ENCODE measurements at regions not wholly inside any gene's neighbourhood (a gene's known extent, or its start where the extent isn't known, plus 50 kb on each side); places are given as distances from the start of the nearest gene placed in this dataset.

DNA sequence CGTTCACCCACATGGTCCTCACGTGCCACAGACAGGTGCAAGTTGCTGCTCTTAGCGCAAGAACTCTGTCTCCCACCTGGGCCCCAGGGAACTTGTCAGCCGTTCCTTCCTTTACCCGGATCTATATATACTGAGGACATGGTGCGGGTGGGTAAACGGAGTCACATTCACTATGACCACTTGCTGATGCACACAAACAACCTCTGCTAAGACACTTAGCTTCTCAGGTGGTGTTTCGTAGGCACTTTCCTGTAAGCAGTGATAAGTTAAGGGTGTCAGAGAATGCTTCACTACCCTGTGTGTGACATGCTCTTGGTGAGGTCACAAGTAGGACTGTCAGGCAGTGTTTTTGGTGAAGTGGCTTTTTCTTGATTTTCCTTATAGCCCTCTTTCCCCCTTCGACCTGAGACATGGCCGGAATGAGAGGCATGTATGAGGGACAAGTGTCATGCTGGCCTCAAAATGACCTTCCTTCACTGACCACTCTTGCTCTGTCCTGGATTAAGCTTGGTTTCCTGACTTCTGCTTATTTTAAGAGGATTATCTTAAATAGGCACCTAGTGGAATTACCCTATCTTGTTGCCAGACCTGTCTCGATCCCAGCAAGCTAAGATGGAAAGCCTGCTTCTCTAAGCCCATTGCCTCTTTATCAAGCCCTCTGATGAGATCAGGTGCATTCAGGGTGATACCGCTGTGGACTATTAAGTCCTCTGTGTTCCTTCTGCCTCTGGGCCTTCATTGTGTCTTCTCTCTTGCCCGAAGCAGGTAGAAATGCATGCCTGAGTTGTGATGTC is 97.1 kb upstream of the CELF4 start:
- DNase-seq = no peak

DNA sequence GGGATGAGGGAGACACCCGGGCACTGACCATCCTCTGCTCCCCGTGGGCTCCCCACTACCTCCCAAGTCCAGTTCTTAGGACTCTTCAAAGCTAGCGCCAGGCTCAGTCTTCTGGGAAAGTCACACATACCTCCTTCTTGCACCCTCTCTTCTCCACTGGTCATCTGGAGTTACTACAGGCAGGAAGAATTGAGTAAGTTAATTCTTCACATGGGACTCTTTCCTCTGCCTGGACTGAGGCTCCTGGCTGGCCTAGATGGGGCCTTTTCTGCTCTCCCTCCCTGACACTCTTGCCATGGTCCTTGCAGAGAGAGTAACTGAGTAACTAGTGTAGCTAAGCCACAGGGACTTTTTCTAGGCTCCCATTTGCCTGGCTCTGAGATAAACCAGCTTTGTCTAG is 96.5 kb upstream of the CELF4 start:
- no peak for DNase-seq

DNA sequence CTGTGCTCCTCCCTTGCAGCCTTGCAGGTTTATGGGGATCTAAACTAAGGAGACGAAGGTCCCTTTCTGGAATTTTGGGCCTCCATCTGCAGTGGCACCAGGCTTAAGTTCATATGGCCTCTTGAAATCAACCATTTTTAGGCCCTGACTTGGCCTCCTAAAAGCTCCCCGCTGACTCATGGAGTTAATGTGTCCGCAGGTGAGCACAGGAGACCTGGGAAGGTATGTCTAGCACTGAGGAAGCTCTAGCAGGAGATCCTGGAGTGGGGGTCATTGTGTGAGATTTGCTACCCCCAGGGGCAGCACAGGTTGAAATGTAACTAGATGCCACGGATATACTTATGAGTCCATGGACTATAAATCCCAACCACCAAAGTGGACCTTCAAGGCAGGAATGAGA is 95.9 kb upstream of the CELF4 start:
- DNase-seq = no peak

DNA sequence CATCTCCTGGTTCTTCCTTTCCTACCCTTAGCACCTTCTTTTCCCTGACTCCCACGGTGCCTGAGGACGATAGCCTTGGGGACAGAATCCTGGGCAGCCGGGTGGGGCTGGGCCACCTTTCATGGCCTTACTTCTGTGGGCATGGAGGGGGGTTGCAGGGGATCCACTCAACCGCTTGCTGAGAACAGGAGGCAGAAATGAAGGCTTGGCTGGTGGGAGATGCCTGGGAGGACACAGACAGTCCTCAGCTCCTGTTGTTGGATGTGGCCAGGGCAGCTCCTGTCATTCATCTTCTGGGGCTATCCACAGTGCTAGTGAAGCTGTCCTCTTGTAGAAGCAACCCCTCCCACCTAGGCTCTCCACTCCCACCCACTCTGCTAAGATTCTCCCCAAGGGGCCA is 95.5 kb upstream of the CELF4 start:
- no peak for DNase-seq

DNA sequence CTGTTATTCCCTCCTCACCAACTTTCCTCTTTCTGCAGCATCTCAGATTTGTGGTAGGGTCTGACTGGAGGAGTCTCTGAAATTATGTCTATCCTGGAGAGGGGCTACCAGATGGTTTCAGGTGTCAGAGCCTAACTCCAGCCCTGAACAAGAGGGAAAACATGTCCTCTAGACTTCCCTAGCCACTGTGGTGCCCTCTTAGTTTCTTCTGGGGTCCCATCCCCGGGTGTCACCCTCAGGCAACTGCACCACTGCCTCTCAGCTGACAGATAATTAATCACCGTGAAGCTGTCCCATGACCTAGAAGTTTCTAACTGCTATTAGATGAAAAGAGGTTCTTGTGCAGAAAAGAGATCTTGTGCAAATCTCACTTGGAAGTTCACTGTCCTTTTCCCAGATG is 95.1 kb upstream of the CELF4 start:
- DNase-seq = no peak

DNA sequence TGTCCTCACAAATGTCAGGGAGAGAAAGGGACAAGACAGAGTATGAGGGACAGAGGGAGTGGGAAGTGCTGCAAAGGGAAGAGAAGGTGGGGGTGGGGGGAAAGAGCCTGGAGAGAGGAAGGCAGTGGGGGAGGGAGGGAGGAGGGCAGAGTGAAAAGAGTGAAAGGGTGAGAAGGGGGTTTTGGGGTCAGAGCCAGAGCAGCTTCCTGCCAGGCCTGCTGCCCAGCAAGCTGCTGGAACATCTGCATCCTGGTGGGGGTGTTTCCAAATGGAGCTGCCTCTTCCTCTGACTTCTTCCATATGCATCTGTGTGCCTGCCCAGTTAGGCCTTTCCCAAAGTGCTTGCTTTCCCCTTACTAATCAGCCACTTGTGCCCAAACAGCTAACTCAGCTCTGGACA is 94.3 kb upstream of the CELF4 start:
- DNase-seq = no peak

DNA sequence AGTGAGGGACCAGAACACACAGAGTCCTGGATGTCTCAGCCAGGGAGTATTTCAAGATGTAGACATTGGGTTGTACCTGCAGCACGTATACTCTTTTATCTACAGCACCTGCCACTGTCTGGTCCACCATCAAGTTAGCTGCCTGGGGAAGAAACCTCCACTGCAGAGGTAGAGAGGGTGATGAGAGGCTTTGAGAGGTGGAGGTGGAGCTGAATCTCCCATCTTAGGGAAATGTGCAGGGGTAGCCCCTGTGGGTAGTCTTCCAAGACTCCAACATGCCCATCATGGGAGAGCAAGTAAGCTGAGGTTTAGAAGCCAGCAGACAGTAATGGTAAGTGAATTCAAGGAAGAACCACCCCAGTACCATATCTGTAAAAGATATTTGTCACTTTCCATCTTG is 93.3 kb upstream of the CELF4 start:
- no peak for DNase-seq

DNA sequence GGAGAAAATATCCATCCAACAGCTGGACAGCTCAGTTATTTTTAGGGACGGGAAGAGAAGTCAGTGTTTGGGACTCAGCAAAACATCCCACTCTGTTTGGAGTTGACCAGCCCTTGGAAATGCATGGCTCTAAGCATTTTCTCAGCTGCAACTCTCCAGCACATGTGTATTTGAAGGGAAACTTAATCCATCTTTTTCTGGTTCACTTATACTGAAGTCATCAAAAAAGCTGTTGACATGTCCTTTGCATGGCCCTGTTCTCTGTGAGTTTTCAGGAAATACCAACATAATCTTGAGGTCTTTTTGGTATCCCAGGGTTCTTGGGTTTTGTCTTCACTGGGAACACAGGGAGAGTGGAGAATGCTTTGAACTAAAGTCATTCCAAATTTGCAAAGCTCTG is 91.9 kb upstream of the CELF4 start:
- DNase-seq = no peak

DNA sequence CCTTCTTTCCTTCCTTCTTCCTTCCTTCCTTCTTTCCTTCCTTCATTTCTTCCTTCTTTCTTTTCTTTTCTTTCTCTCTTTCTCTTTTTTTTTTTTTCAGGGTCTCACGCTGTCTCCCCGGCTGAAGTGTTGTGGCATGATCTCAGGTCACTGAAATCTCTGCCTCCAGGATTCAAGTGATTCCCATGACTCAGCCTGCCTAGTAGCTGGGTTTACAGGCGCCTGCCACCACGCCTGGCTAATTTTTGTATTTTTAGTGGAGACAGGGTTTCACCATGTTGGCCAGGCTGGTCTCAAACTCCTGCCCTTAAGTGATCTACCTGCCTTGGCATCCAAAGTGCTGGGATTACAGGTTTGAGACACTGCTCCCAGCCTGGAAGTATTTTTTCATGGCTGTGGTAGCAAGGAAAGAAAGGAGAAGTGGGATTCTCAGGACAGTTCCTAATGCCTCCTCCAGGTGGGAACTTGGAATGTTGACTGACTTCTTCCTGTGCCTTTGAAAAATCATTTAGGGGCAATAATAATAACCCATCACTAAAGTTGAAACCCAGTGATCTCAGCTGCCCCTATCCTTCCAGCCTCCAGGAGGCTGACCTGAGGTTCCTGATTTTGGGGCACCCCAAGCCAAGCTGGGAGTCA is 89.3 kb upstream of the CELF4 start:
- DNase-seq = no peak

DNA sequence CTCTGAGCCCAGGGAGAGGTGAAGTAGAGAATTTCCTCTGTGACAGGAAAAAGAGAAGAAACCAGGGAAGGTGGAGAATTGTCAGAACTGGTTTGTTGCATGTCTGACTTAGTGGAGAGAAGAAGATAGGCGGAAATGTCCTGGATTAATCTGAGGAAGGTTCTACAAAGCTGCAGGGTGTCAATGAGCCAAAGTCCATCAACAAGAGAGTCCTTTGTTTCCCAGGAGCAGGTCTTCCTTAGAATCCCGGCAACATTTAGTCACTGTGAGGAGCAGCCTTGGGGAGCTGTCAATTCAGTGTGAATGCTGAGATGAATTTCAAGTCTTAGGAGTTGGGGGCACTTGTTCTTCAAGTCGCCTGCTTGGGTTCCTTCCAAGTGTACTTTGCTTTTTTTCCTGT is 88.4 kb upstream of the CELF4 start:
- DNase-seq = no peak

DNA sequence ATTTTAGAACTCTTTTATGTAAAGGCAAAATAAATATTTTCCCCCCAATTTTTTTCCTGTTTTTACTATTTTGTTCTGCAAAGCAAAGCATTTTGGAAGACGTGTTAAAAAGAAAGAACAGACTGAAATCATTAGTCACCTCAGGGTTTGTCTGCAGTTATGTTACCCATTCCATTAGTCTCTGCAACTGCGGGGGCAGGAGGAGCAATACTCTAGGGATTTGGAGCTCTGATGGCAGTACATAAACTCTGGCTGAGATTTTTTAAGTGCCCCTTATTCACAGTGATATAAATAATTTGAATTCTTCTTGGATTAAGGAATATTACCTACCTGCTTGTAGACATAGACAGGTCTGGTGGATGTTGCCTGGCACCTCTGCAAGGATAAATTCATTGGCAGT is 88.0 kb upstream of the CELF4 start:
- no peak for DNase-seq

DNA sequence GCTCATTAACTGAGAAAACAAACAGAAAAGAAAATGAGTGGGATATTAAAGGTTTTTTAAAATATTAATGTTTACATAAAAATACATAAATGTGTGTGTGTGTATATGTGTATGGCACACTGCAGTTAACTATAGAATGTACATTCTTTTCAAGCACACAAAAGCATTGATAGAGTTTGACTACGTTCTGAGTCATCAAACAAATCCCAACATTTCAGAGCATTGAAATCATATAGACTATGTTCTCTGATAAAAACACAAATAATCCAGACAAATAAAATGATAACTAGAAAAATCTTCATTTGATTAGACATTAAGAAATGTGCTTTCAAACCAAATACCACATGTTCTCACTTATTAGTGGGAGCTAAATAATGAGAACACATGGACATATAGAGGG is 84.3 kb upstream of the CELF4 start:
- DNase-seq = no peak

DNA sequence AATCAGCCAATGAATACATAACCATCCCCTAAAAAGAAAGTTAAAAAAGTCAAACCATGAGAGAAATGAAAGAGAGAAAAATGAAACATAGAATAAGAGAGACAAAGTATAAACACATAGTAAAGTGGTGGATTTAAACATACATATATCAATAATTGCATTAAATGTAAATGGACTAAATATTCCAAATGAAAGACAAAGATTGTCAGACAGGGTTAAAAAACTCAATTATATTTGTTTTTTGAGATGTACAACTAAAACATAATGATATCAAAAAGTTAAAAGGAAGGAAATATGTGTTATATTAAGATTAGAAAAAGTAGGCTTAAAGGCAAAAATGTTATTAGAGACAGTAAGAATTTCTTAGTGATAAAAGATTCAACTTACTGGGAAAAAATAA is 83.8 kb upstream of the CELF4 start:
- DNase-seq = no peak

DNA sequence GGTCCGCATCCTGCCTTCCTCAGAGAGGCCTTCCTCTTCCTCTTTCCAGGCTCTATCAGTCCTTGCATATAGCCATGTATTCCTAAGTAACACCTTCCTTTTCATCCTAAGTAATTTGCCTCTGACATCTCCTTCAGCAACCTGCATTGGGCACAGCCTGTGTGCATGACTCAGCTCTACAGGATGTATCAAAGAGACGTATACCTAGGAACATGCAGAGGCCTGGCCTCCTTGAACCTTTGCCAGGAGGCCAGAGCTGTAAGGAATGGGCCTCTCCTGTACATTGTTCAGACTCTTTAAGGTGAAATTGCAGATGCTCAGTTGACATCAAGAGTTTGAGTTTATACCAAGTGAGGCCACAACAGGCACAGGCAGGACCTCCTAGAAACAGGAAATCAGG is 76.0 kb upstream of the CELF4 start:
- no peak for DNase-seq

DNA sequence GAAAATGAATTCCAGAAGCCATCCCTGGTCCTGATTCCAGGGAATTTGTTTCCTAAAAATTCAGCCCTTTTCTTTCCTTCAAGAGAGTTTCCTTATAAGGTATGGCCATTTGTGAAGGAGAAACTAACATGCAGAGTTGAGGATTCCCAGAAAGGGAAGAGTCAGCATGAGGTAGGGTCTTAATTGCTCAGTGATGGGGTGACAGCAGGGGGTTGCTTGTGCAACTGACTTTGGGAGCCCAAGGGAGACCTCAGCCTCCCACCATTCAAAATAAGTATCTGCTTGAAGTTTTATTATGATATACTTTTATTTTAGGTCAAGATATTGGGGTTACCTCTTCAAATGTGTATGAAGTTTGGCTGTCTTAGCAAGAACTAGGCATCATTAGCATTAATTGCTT is 74.9 kb upstream of the CELF4 start:
- DNase-seq = no peak

DNA sequence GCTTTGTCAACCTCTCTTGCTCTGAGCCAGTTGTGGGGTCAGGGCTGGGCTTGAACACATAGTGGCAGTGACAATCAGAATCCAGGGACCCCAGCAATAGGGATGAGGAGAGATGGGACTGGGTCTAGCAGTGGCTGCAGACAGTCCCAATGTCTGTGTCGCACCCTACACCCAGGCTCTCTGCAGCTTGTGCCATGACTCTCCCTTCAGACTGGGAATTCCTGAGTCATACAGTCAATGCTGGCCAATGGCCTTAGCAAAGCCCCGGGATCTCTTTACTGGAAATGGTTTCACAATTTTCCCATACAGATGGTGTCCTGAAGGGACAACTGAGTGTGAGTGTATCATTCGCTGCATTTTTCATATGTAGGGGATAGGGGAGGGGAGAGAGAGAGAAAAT is 74.2 kb upstream of the CELF4 start:
- no peak for DNase-seq

DNA sequence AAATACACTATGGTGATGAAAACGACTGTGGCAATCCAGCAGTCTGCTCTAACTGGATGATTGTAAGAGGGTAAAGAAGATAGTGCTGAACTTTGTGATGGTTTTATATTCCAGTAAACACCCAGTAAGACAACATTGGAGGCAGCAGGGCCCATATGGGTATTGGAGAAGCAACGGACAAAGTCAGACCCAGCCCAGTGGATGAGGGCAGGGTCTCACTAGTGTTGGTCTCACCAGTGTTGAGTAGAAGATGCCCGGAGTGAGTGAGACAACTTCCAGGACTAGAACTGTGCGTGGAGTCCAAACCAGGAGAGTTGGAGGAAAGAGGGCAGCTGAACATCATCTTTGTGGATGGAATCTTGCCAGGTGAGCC is 71.9 kb upstream of the CELF4 start:
- no peak for DNase-seq

DNA sequence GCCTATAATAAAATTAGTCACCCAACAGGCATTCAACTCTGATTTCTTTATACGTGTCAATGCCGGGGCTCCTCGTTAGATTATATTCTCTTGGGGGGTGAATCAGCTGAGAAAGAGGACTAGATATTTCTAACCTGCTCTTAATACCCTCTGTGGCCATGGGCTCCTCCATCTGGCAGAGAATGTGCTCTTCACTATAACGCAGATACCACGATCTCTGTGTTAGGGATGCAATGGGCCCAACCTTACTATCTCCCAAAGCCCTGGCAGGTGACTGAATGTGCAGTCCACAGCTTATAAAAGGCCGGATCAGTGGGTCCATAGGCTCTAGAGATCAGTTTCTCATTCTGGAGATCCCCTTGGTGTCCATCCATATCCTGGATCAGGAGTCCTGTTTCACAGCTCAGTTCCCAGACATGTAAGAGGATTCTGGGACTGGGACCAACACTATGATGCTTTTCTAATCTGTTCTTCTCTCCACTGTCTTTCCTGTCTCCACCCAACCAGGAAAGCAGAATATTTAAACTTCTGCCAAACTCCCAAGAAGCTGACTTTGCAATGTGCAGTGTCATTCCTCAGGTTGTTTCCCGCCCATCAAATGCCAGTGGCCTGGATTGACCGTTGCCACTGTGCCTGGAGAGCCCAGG is 71.4 kb upstream of the CELF4 start:
- no peak for DNase-seq

DNA sequence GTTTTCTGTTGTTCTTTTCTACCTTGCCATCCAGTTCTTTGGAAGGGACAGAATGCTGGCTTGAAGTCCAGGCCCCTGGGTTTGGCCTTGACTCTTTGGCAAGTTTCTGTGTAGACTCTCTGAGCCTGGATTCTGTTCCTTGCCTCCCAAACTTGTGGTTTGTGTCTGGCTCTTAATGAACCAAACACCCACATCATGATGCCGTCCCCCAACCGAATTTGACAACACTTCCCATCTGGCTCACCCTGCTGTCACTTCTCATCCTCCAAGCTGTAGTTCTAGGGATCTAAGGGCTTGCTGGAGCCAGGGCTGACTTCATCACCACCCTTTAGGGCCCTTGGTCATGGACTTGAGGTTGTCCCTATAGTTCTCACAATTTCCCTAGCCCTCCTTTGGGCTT is 68.9 kb upstream of the CELF4 start:
- DNase-seq = no peak

DNA sequence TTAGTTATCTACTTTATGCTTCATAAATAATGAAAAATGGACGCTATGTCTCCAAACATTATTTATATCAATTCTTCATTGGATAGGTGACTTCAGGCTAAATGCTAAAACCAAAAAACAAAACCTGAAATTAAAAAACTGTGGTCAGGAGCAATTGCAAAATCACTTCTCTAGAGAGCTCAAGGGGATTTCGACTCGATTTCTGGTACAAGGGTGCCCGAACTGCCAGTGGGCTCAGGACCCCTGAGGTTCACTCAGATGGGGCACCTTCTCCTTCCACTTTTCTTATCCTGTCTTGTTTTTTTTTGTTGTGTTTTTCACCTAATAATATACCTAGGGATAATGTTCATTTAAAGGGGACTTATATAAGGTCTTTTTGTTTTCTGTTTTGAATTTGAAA is 65.8 kb upstream of the CELF4 start:
- no peak for DNase-seq

DNA sequence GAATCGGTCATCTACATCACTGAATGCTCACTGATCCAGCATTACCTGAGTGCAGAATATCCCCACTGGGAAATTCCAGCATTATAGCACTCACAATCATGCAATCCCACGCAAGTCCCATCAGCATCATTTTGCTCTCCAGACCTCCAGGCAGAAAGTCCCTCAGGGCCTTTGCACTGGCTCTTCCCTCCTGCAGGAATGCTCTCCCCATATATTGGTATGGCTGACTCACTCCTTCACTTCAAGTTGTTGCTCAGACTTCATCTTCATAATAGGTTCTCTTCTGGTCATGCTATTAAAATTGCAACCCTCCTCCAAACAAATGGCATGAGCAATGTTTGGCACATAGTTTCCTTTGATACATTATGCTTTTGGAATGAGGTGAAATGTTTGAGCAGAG is 64.7 kb upstream of the CELF4 start:
- DNase-seq = no peak

DNA sequence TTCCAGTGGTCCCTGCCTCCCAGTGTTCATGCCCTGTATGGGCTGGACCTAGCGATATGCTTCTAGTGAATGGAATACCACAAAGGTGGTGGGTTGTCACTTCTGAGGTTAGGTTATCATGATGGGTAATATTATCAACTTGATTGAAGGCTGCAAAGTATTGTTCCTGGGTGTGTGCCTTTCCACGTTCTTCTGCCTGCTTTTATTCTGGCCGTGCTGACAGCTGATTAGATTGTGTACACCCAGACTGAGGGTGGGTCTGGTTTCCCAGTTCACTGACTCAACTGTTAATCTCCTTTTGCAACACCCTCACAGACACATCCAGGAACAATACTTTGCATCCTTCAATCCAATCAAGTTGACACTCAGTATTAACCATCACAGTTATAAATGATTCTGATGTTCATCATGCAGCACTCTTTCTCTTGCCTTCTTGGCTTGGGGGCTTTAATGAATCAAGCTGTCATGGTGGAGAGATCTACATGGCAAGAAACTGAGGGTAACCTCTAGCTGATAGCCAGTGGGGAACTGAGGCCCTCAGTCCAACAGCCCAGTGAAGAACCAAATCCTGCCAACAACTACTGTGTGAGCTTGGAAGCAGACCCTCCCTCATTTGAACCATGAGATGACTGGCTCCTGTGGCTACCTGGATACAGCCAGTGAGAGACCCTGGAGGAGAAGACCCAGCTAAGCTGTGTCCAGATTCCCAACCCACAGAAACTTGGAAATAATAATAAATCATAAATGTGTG is 63.0 kb upstream of the CELF4 start:
- DNase-seq = no peak

DNA sequence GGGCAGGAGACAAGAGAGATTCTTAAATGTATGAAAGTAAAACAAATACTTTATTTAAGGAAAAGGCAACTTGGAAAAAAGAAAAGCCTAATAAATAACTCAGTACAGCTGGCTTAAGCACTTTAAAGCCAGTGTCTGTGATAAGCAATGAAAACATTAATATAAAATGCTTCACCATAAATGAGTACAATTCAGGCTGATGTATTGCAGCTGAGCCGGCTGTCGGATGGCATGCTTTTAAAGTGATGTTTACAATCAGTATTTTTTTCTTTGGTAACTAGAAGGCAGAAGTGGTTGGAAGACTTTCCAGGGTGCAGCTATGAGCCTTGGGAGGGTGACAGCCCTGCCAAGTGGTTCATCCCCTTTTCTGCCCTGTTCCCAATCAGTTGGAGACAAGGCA is 58.7 kb upstream of the CELF4 start:
- DNase-seq = no peak

DNA sequence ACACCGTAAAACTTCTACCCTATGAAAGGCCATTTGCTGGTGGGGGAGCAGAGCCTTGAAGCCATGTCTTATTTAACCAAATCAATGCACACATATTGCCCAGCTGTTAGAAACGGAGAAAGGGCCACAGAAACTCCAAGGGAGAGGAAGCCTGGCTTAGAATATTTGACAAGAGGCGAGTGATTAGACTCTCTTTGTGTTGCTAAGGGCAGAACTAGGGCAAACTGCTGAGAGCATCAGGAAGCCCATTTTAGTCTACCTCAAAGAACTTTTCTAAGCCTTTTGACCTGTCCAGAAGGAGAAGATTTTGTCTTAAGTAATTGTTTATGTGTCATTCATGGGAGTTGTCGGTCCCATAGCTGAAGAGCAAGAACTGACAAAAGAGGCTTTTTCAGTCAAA is 54.4 kb upstream of the CELF4 start:
- no peak for DNase-seq
